NB4 (cell line): ENCODE measurements at regions not wholly inside any gene's neighbourhood (a gene's known extent, or its start where the extent isn't known, plus 50 kb on each side); places are given as distances from the start of the nearest gene placed in this dataset.

Source experiments
- MYC ChIP-seq: IDR thresholded peaks from 2 replicates; pipeline ENCODE4 v1.6.1; 2011; ENCODE audit warnings: low read depth, low read length
- POLR2A ChIP-seq: IDR thresholded peaks from 2 replicates; pipeline ENCODE4 v1.6.1; 2011; ENCODE audit warnings: mild to moderate bottlenecking; ENCODE audit not compliant: insufficient read length; ENCODE audit errors: extremely low read depth
- TF ChIP-seq, protein P1 (sequence below): IDR thresholded peaks from one replicate; pipeline ENCODE4 v1.5.1; 2012; ENCODE audit warnings: low read depth, low read length
- TF ChIP-seq, protein P2 (sequence below): IDR thresholded peaks from 2 replicates; pipeline ENCODE4 v1.6.1; 2011; ENCODE audit warnings: low read depth, low read length

DNA sequence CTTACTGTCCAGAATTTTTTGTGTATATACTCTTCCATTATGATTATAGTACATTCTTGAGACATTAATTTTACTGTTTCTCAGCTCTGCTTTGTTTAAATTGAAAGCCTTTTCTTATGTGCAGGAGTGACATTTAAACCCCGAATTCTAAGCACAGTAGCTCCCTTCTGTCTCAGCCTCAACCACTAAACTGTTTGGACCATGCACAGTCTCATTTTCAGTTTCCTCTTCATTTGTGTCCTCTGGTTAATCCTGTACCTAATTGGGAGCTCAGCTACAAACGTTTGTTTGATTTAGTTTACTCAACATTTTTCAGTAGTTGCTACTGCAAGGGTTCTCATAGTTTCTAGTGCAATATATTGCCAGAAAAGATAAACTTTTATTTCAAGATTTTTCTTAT lies 206.3 kb downstream of the SLITRK5 start:
- TF ChIP-seq, protein P1, sequence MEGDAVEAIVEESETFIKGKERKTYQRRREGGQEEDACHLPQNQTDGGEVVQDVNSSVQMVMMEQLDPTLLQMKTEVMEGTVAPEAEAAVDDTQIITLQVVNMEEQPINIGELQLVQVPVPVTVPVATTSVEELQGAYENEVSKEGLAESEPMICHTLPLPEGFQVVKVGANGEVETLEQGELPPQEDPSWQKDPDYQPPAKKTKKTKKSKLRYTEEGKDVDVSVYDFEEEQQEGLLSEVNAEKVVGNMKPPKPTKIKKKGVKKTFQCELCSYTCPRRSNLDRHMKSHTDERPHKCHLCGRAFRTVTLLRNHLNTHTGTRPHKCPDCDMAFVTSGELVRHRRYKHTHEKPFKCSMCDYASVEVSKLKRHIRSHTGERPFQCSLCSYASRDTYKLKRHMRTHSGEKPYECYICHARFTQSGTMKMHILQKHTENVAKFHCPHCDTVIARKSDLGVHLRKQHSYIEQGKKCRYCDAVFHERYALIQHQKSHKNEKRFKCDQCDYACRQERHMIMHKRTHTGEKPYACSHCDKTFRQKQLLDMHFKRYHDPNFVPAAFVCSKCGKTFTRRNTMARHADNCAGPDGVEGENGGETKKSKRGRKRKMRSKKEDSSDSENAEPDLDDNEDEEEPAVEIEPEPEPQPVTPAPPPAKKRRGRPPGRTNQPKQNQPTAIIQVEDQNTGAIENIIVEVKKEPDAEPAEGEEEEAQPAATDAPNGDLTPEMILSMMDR, result no peak
- TF ChIP-seq POLR2A, result no peak
- TF ChIP-seq, protein P2, sequence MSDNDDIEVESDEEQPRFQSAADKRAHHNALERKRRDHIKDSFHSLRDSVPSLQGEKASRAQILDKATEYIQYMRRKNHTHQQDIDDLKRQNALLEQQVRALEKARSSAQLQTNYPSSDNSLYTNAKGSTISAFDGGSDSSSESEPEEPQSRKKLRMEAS, result no peak
- TF ChIP-seq MYC, result no peak
